Trophoblast cell (in vitro differentiated cells and primary cell): ENCODE measurements at regions not wholly inside any gene's neighbourhood (a gene's known extent, or its start where the extent isn't known, plus 50 kb on each side); places are given as distances from the start of the nearest gene placed in this dataset.

ENCODE experiments used
- DNase-seq, 2 donors: peaks; one replicate each; pipeline ENCODE4 v3.0.0-alpha.2; 2016
- H2AFZ ChIP-seq: 2 replicates; pipeline ENCODE4 v1.6.1; 2013; ENCODE audit warnings: low read length, moderate library complexity, mild to moderate bottlenecking; ENCODE audit not compliant: insufficient read depth, poor library complexity
- H2AK5ac ChIP-seq: 2 replicates; pipeline ENCODE4 v1.6.1; 2013; ENCODE audit warnings: mild to moderate bottlenecking, low read length
- H2BK120ac ChIP-seq: 2 replicates; pipeline ENCODE4 v1.6.1; 2013; ENCODE audit warnings: low read length, mild to moderate bottlenecking, moderate library complexity; ENCODE audit not compliant: insufficient read depth, poor library complexity
- H2BK12ac ChIP-seq: 2 replicates; pipeline ENCODE4 v1.6.1; 2013; ENCODE audit warnings: mild to moderate bottlenecking, low read length, moderate library complexity
- H2BK5ac ChIP-seq: 2 replicates; pipeline ENCODE4 v1.6.1; 2013; ENCODE audit warnings: low read length, low read depth, moderate library complexity, mild to moderate bottlenecking; ENCODE audit not compliant: poor library complexity
- H3K14ac ChIP-seq: 2 replicates; pipeline ENCODE4 v1.6.1; 2013; ENCODE audit warnings: mild to moderate bottlenecking, low read length
- H3K18ac ChIP-seq: 2 replicates; pipeline ENCODE4 v1.6.1; 2013; ENCODE audit warnings: mild to moderate bottlenecking, low read length
- H3K23ac ChIP-seq: 2 replicates; pipeline ENCODE4 v1.6.1; 2013; ENCODE audit warnings: low read length
- H3K27ac ChIP-seq: 2 replicates; pipeline ENCODE4 v1.5.1; 2013; ENCODE audit warnings: low read depth, mild to moderate bottlenecking, inconsistent platforms, low read length, moderate library complexity
- H3K27me3 ChIP-seq: 2 replicates; pipeline ENCODE4 v1.6.1; 2013; ENCODE audit warnings: inconsistent platforms, mild to moderate bottlenecking, low read length, moderate library complexity; ENCODE audit not compliant: insufficient read depth
- H3K36me3 ChIP-seq, 2 experiments: 1 replicate in 1 of 2; 2 replicates in 1 of 2; pipeline ENCODE4 v1.6.1; 2013; ENCODE audit warnings: low read length in 2 of 2, mild to moderate bottlenecking in 2 of 2, moderate library complexity in 1 of 2; ENCODE audit not compliant: insufficient read depth in 2 of 2, control insufficient read depth in 1 of 2
- H3K4ac ChIP-seq: 2 replicates; pipeline ENCODE4 v1.6.1; 2013; ENCODE audit warnings: low read depth, mild to moderate bottlenecking, low read length, moderate library complexity
- H3K4me1 ChIP-seq, 2 experiments: 1 replicate in 1 of 2; 2 replicates in 1 of 2; pipeline ENCODE4 v1.6.1; 2013; ENCODE audit warnings: low read length in 2 of 2, mild to moderate bottlenecking in 2 of 2, moderate library complexity in 1 of 2; ENCODE audit not compliant: insufficient read depth in 2 of 2, control insufficient read depth in 1 of 2
- H3K4me2 ChIP-seq: 2 replicates; pipeline ENCODE4 v1.6.1; 2013; ENCODE audit warnings: inconsistent platforms, mild to moderate bottlenecking, low read length, moderate library complexity
- H3K4me3 ChIP-seq: 2 replicates; pipeline ENCODE4 v1.5.1; 2013; ENCODE audit warnings: mild to moderate bottlenecking, low read depth, low read length, inconsistent platforms
- H3K79me1 ChIP-seq: one replicate; pipeline ENCODE4 v1.6.1; 2013; ENCODE audit warnings: low read length
- H3K79me2 ChIP-seq: 2 replicates; pipeline ENCODE4 v1.6.1; 2013; ENCODE audit warnings: low read length, mild to moderate bottlenecking; ENCODE audit not compliant: control insufficient read depth, insufficient read depth, poor library complexity
- H3K9ac ChIP-seq: 2 replicates; pipeline ENCODE4 v1.6.1; 2013; ENCODE audit warnings: mild to moderate bottlenecking, low read length
- H3K9me3 ChIP-seq: 2 replicates; pipeline ENCODE4 v1.6.1; 2013; ENCODE audit warnings: low read depth, mild to moderate bottlenecking, control low read depth, inconsistent platforms, low read length; ENCODE audit not compliant: insufficient read depth
- H4K12ac ChIP-seq: 2 replicates; pipeline ENCODE4 v1.6.1; 2013; ENCODE audit warnings: low read depth, mild to moderate bottlenecking, low read length, moderate library complexity
- H4K8ac ChIP-seq: 2 replicates; pipeline ENCODE4 v1.6.1; 2013; ENCODE audit warnings: low read depth, mild to moderate bottlenecking, low read length, moderate library complexity
- H4K91ac ChIP-seq: one replicate; pipeline ENCODE4 v1.6.1; 2013; ENCODE audit warnings: low read depth, mild to moderate bottlenecking, low read length, moderate library complexity
- WGBS: extraction: QIAGEN DNeasy Blood & Tissue Kit; methylation state at CpG from one replicate; pipeline ENCODE4 v1.1.7; 2013; ENCODE audit warnings: missing lambda C conversion rate; ENCODE audit not compliant: insufficient read length, insufficient coverage; ENCODE audit errors: extremely low coverage; 5-methylcytosine and 5-hydroxymethylcytosine counted together

DNA sequence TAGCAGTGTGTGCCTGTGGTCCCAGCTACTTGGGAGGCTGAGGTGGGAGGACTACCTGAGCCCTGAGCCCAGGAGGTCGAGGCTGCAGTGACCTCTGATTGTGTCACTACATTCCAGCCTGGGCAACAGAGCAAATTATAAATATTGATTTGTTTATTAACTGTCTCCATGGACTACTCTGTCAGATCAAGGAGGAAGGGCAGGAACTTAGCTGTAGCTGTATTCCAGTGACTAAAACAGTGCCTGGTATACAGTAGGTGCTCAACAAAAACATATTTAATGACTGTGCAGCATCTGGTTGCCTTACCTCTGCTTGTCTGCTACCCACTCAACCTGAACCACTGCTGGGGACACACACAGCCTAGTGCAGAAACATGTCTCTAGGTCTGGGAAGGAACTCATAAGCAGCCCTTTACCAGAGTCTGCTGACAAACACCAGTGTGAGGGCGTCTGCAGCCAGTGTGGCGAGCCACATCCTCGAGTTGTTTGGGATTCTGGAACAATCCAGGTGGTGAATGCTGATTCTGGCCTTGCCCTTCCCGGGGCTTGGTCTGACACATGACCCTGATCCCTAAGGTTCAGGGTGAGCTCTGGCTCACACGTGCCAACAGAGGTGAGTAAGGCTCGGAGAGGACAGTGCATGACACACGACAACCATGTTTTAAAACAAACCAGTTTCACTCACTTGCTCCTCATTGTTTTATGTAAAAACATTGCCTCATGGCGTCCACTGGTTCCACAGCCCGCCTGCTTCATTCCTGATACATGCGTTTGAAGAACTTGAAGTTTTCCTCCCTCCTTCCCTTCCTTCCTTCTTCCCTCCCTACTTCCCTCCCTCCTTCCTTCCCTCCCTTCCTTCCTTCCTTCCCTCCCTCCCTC, 117.9 kb upstream of the ZNF217 start:
- Histone ChIP-seq H2BK5ac (no peak overlapping the region), H2BK12ac (peak overlapping the region; percentile 68), H3K23ac (no peak overlapping the region), H4K12ac (no peak overlapping the region), H3K27me3 (no peaks in the 10 kb centered on the region), H3K79me2 (no peaks in the 10 kb centered on the region), H4K91ac (peak overlapping the region; percentile 74), H3K36me3 (no peaks in the 10 kb centered on the region), H3K18ac (peak overlapping the region; percentile 46), H3K9me3 (no peaks in the 10 kb centered on the region), H3K79me1 (peaks cover 12% of the 10 kb centered on the region), H3K4me3 (no peak overlapping the region), H3K4ac (no peak overlapping the region), H2AK5ac (peak overlapping the region; percentile 77), H2AFZ (no peak overlapping the region), H2BK120ac (peak overlapping the region; percentile 61), H4K8ac (peak overlapping the region; percentile 46), H3K9ac (no peak overlapping the region), H3K14ac (peak overlapping the region; percentile 55), H3K27ac (no peak overlapping the region), H3K4me2 (no peak overlapping the region), H3K4me1 (peaks cover 18 to 20% of the 10 kb centered on the region in 2 experiments)
- DNase-seq = peak; percentile 40 to 62
- no CpG with 5 or more reads among the region's 11 CpGs for WGBS

GRCh38 chr20:53708129-53708968, 114.7 kb upstream of the ZNF217 start:
- Histone ChIP-seq H3K14ac (no peak overlapping the region), H3K79me2 (no peaks in the 10 kb centered on the region), H2AFZ (no peak overlapping the region)

GRCh38 chr20:53707371-53708055, 113.9 kb upstream of the ZNF217 start:
- H4K8ac ChIP-seq = no peak overlapping the region
- no CpG with 5 or more reads among the region's 6 CpGs for WGBS
- H3K14ac ChIP-seq = no peak overlapping the region

More at GRCh38 chr20:53708129-53708968, 114.7 kb upstream of the ZNF217 start:
- no peak overlapping the region for H2BK120ac ChIP-seq
- no CpG with 5 or more reads among the region's 6 CpGs for WGBS
- no peak overlapping the region for H3K9ac ChIP-seq
- no peak overlapping the region for H4K91ac ChIP-seq
- H3K18ac ChIP-seq = no peak overlapping the region
- H2BK12ac ChIP-seq = no peak overlapping the region
- no peak overlapping the region for H3K4ac ChIP-seq
- H3K4me1 ChIP-seq = peaks cover 14 to 15% of the 10 kb centered on the region in 2 experiments
- no peak overlapping the region for H3K27ac ChIP-seq
- H3K27me3 ChIP-seq = no peaks in the 10 kb centered on the region
- H2BK5ac ChIP-seq = no peak overlapping the region
- no peaks in the 10 kb centered on the region for H3K9me3 ChIP-seq
- peak overlapping the region; percentile 78 for H3K23ac ChIP-seq
- H4K8ac ChIP-seq = no peak overlapping the region
- no peak overlapping the region for H2AK5ac ChIP-seq
- H3K36me3 ChIP-seq = no peaks in the 10 kb centered on the region
- H4K12ac ChIP-seq = no peak overlapping the region
- no peak for DNase-seq
- no peak overlapping the region for H3K4me2 ChIP-seq
- peaks cover 9% of the 10 kb centered on the region for H3K79me1 ChIP-seq
- no peak overlapping the region for H3K4me3 ChIP-seq

More at GRCh38 chr20:53707371-53708055, 113.9 kb upstream of the ZNF217 start:
- H2BK120ac ChIP-seq = no peak overlapping the region
- peak overlapping the region; percentile 34 for H3K23ac ChIP-seq
- H2AK5ac ChIP-seq = no peak overlapping the region
- H3K9ac ChIP-seq = no peak overlapping the region
- H3K36me3 ChIP-seq = no peaks in the 10 kb centered on the region
- no peak overlapping the region for H4K91ac ChIP-seq
- H2BK5ac ChIP-seq = no peak overlapping the region
- no peak overlapping the region for H3K18ac ChIP-seq
- no peak overlapping the region for H3K4me3 ChIP-seq
- H3K4me2 ChIP-seq = no peak overlapping the region
- no peaks in the 10 kb centered on the region for H3K79me2 ChIP-seq
- H3K4ac ChIP-seq = no peak overlapping the region
- no peak for DNase-seq
- no peaks in the 10 kb centered on the region for H3K9me3 ChIP-seq
- peaks cover 7% of the 10 kb centered on the region for H3K79me1 ChIP-seq
- no peak overlapping the region for H2AFZ ChIP-seq
- peaks cover 7 to 12% of the 10 kb centered on the region in 2 experiments for H3K4me1 ChIP-seq
- no peaks in the 10 kb centered on the region for H3K27me3 ChIP-seq
- no peak overlapping the region for H3K27ac ChIP-seq
- H2BK12ac ChIP-seq = no peak overlapping the region
- H4K12ac ChIP-seq = no peak overlapping the region
